ENCODE measurements at regions not wholly inside any gene's neighbourhood (a gene's known extent, or its start where the extent isn't known, plus 50 kb on each side); places are given as distances from the start of the nearest gene placed in this dataset.
A peak's percentile ranks its signal among the peaks of the same experiment; 100 is the strongest.
"Not testable (repeated sequence)": the region's sequence is repeated elsewhere in the genome, so short reads cannot be mapped to it uniquely, and the experiment has no call there.

DNA sequence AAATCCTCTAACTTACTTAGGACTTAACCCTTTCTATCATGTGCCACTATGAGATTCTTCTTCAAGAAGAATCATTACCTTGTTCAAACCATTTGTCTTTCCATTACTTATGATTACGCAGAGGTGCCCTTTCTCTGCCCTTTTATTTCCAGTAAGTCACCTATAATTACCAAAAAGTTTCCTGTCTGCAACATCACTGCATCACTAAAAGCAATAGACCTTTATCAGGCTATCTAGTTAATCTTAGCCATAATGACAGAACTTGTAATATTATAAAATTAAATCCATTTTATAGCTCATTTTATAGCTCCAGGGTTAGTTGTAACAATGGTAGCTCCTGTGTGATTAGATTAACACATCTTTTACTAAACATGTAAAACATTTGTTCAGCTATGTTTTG is 673.6 kb upstream of the PITX2 start:
- no peak for DNase-seq

DNA sequence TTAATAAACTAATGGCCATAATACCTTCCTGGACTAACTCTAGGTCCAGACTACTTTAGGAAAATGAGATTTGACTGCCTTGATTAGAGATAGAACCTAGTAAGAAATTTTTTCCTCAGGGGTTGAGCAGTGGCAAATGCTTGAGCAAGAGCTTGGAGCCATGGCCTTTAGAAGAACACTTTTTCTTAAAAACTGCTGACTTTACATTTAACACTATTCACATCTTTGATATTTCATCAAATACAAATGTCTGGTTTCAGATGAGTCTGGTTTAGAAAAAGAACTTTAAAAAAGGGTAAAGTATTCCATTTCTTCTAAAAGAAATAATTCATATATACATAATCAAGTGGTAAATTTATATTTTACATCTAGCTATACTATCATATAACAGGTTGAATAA is 680.9 kb upstream of the PITX2 start:
- no peak for DNase-seq

DNA sequence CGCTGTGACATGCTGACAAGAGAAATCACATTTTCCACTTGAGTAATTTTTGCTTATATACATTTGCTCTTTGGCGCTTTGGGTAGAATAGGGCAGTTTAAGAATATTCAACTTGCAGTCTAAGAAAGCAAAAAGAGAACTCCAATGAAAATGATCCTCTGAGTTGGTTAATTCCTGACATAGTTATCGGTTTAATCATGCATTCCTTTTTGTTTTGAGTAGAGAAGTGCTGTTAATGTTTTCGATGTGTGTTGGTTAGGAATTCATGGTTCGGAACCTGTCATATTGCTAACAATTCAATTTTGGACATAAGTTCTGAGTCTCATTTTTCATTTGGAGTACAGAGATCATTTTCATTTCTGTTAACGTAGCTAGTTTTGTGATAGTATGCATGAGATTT is 700.6 kb upstream of the PITX2 start:
- DNase-seq = no peak

DNA sequence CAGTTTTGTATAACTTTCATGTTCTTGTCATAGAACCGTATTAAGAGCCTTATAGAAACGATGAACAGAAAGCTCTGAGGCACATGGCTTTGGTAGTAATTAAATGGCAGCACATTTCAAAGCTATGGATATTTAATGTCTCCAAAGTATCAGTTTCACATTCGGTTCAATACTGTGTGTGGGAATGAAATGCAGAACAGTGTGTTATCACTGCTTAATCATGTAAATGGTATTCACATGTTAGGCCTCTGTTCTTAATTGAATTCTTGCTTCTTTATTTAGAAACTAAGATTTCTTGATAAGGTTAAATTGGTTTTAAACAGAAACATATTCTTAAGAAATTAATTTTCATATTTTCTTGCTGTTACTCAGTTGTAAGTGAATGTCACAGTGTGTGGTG is 701.0 kb upstream of the PITX2 start:
- DNase-seq = no peak

DNA sequence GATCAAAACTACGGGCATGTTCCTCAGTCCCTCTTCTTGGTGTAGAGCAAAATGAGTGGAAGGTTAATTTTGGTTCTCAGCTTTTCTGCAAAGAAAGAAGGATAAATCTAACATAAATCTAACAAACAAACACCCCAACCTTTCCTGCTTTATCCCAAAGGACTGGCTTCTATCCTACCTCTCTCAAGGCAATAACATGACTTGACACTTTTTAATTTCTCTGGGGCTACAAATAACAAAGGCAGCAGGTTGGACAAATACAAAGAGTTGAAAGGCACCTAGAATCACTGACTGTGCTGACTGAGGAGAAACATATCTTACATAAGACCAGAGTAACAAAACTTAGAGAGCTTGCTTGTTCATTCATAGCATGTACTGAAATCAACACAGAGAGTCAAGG is 703.6 kb upstream of the PITX2 start:
- no peak for DNase-seq

DNA sequence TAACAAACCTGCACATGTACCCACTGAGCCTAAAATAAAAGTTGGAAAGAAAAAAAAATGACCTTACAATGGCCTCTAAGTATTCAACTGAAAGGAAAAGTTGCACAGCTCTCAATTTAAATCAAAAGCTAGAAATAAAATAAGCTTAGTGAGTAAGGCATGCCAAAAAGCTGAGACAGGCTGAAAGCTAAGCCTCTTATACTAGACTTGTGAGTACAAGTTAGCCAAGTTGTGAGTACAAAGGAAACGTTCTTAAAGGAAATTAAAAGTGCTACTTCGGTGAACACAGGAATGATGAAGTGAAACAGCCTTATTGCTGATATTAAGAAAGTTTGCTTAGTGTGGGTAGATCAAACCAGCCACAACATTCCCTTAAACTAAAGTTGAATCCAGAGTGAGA is 707.9 kb upstream of the PITX2 start:
- no peak for DNase-seq

DNA sequence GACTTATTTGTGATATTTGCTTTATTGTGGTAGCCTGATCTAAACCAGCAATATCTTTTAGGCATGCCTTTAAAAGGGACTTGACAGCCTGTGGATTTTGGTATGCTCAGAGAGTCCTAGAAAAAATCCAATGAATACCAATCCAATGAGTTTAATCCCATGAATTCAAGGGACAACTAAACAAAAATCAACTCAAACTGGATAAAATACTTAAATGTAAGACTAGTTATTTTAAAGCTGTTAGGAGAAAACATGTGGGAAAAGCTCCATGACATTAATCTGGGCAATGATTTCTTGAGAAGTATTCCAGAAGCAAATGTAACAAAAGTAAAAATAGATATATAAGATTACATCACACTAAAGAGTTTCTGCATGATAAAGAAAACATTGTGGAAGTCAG is 711.5 kb upstream of the PITX2 start:
- no peak for DNase-seq

DNA sequence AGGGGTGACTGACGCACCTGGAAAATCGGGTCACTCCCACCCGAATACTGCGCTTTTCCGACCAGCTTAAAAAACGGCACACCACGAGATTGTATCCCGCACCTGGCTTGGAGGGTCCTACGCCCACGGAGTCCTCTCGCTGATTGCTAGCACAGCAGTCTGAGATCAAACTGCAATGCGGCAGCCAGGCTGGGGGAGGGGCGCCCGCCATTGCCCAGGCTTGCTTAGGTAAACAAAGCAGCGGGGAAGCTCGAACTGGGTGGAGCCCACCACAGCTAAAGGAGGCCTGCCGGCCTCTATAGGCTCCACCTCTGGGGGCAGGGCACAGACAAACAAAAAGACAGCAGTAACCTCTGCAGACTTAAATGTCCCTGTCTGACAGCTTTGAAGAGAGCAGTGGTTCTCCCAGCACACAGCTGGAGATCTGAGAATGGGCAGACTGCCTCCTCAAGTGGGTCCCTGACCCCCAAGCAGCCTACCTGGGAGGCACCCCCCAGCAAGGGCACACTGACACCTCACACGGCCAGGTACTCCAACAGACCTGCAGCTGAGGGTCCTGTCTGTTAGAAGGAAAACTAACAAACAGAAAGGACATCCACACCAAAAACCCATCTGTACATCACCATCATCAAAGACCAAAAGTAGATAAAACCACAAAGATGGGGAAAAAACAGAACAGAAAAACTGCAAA is 714.5 kb upstream of the PITX2 start:
- DNase-seq = not testable (repeated sequence)

DNA sequence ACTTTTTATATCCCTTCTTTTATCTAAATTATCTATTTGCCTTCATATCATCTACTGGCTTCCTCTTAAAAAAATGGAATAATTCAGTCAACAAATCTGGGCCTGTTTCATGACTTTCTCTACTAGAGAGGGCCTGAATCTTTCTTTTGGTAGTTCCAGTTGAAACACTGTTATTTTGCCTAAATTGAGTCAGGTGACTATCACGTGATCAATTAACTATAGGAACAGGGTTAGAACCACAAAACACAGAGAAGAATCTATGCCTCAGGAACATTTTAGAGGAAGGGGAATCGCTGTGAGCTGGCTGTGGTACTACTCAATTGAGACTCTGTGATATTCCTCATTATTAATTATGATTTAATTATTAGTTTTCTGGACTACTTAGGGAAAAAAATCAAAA is 736.7 kb upstream of the PITX2 start:
- no peak for DNase-seq

DNA sequence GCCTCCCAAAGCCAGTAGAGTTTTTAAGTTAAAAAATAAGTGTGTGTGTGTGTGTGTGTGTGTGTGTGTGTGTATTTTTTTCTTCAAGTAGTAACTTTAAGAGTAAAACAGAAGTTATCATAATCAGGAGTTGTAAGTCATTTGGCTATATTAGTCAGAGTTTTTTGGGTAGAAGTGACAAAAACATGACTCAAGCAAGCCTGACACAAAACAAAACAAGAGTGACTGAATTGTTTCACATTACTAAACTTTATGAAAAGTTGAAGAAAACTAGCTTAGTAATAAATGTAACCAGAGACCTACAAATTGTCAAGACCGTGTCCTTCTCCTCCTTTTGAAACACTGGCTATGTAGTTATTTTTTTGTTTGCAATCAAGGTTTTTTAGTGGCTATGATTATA is 738.0 kb upstream of the PITX2 start:
- DNase-seq = no peak

DNA sequence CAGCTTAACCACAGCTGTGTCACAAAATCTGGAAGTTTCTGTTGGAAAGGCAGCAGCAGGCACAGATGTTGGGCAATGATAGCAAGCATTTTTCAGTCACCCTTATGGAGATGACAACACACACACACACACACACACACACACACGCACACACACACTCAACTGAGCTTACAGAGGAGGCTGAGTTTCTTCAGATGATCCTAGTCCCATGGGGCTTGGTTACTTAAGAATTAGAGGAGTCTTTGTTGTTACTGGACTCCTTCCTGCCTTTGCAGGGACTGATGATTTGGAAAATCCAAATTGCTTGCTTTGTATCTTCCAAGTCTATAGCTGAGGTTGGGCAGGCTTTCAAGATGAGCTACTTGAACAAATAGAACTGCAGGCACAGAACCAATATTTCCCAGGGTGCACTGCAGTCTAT is 740.1 kb upstream of the PITX2 start:
- DNase-seq = no peak

DNA sequence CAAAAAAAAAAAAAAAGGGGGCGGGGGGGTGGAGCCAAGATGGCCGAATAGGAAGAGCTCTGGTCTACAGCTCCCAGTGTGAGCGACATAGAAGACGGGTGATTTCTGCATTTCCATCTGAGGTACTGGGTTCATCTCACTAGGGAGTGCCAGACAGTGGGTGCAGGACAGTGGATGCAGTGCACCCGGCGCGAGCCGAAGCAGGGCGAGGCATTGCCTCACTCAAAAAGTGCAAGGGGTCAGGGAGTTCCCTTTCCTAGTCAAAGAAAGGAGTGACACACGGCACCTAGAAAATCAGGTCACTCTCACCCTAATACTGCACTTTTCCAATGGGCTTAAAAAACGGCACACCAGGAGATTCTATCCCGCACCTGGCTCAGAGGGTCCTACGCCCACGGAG is 755.0 kb upstream of the PITX2 start:
- not testable (repeated sequence) for DNase-seq

DNA sequence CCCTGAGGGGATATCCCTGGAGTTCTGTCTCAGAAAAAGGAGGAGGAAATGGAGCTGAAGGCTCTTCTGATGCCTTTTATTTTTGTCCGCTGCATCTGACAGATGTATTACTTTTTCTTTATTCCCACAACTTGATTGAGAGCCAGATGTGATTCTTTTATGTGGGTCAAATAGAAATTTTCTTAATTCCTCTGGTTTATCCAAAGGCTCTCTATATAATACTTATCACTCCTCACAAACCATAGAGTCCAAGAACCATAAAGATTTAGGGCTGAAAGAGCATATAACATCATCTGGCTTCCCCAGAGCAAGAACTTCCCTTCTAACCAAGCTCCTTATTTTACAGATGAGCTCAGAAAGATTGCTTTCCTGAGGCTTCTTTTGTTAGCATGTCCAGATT is 756.7 kb upstream of the FAM241A start:
- DNase-seq = no peak

DNA sequence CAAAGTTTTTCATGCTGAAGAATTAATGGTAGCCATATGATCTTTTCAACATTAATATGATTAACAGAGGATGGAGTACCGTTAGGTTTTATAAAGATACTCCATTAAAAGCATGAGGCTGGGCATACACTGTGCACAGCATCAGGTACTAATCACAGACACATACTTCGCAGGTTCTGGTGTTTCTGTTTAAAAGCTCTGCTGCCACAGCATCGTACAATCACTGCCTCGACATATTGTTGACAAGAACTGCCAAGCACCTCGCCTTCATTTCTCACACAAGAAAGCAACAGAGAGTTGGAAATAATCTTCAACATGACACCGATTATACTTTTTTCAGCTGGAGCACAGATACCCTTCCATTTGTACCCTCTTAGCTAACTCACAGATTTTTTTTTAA is 753.4 kb upstream of the FAM241A start:
- DNase-seq = no peak

DNA sequence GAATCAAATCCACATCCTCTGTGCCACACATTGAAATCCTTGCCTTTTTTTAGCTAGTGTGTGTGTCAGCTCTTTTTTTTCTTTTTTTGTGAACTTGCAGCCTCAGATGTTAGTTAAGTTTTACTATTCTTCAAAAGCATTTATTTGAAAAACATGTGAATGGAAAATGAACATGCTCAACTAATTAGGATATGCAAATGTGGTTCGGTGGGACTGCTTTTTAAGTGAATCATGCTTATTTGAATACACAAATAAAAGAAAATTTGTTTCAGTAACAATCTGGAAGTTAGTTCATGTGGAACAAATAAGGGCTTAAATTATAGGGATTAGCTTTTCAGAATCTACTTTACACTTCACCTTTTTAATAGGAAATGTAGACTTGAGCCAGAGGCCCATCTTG is 751.5 kb upstream of the FAM241A start:
- no peak for DNase-seq

DNA sequence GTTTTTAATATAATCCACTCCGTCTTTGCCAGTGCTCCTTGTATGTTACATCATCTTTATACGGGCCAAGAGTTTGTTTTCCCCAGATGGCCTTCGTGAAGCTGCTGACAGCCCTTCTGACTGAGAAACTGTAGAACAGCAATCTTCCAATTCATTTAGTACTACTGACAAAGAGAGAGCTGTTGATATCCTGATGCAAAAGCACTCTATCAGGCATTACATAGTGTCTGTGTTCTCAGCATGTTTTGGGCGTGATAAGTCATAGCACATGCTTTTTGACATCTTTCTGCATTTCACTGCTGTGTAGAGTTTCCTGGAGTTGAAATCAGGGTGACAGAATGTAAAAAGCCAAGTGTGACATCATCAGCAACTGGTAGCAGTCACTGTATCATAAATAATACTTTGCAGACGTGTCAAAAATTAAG is 746.3 kb upstream of the FAM241A start:
- DNase-seq = no peak

DNA sequence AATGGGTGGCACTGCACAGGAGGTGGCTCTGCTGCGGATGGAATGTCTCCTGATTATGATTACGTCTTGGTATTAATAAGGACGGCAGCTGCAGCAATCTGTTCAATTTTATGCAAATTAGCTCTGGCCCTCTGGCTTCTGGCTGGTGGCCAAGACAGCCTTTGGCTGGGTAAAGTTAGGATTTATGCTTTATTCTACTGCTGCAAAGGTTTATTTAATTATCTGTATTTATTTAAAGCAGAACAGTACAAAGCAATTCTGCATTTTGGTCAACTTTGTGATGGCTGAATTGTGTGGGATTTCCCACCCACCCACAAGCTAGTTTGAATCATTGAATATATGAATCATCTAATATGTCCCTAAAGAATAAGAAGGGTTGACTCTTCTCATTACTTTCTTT is 745.6 kb upstream of the FAM241A start:
- DNase-seq = no peak

DNA sequence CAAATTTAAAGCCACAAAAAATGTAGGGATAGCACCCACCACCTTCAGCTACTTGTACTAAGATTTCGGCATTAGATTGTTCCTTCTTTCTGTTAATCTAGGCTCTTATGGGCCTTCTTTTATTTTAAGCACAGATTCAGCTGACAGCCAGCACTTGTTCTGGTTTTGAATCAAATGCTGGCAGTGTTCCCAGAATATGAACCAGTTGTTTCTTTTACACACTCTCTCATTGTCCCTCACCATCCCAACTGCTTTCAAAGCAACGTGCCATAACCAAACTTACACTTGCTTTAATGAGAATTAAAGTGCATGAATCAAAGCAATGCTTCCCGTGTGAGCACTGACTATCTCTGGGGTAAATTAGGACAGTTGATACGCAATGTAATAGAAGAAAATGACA is 744.5 kb upstream of the FAM241A start:
- DNase-seq = peak; percentile 41

DNA sequence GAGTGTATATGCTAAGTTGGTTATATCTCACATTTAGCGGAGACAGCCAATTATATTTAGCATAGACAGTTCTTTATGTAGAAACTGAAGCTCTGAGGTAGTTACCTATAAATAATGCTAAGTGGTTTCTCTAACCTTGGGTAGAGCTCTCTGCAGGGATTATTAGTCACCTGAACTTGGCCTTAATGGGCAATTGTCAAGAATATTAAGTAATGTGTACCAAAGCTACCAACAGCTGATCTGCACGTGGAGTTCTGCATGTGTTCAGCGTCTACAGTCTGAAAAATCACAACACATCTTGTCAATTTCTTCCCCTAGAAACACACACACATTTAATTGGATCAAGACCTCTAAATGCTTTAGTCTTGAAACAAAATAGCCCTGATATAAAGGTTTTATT is 740.6 kb upstream of the FAM241A start:
- no peak for DNase-seq

DNA sequence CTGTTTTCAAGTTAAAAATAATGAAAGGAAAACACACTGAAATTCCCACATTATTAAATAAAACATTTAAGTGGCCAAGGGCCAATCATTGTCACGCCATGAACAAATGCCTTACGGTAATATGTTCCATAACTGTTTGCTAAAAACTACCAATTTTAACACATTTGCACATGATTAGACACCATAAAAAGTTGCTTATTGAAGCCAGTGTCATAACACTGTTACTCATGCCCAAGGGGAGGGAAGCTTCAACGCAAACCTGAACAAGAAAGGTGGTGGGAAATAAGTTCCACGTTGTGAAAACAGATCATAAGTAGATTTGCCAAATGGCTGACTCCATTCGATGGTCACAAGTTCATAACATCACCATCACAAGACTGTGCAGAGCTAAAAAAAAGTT is 739.3 kb upstream of the FAM241A start:
- DNase-seq = no peak

DNA sequence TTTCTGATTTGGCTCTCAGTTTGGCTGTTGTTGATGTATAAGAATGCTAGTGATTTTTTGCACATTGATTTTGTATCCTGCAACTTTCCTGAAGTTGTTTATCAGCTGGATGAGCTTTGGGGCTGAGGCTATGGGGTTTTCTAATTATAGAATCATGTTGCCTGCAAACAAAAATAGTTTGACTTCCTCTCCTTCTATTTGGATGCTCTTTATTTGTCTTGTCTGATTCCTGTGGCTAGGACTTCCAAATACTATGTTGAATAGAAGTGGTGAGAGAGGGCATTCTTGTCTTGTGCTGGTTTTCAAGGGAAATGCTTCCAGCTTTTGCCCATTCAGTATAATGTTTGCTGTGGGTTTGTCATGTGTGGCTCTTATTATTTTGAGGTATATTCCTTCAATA is 734.7 kb upstream of the FAM241A start:
- no peak for DNase-seq

DNA sequence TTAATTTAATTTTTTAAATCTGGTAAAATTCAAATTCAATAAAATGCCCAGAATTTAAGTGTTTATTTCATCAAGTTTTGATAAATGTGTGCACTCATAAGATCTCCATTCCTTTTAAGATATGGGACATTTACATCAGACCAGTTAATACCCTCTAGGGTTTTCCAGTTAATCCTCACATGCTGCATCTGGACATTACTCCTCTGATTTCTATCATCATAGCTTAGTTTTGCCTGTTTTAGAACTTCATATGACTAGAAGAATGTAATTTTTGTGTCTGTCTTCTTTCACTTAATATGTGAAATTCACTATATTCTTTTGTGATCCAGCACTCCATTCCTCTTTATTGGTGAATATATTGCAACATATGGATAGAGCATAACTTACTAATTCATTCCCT is 727.7 kb upstream of the FAM241A start:
- no peak for DNase-seq

DNA sequence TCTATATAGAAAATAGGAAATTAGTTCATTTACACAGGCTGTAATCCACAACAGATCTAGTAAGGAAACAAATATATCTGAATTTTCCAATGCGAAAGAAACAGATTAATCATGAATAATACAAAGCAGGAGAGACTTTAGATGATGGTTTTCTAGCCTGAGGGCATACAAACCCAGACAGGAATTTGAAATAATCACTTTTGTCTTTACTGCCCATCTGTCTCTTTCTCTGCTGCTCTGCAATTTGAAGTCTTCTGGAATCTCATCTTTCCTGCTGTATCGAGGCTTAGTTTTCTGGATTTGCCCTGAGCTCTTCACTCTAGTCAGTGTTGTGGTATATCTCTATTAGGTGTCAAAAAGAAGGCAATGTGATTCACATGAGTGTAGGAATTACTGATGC is 711.8 kb upstream of the FAM241A start:
- no peak for DNase-seq

DNA sequence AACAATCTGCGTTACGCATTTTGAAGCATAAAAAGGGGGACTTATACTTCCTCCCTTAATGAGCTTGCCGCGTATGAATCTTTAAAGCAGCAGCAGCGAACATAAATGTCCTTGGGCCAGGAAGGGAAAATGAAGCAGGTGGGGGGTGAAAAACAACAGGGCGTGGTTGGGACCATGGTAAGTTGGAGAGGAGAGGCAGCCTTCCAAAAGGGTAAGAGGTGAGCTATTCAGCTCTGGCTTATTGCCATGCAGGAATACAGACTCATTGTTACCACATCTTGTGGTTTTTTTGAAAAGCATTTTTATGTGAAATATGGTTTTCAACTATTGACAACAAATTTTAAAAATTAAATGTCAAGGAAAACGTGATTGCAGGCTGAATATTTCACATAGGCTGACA is 710.7 kb upstream of the FAM241A start:
- DNase-seq = no peak

DNA sequence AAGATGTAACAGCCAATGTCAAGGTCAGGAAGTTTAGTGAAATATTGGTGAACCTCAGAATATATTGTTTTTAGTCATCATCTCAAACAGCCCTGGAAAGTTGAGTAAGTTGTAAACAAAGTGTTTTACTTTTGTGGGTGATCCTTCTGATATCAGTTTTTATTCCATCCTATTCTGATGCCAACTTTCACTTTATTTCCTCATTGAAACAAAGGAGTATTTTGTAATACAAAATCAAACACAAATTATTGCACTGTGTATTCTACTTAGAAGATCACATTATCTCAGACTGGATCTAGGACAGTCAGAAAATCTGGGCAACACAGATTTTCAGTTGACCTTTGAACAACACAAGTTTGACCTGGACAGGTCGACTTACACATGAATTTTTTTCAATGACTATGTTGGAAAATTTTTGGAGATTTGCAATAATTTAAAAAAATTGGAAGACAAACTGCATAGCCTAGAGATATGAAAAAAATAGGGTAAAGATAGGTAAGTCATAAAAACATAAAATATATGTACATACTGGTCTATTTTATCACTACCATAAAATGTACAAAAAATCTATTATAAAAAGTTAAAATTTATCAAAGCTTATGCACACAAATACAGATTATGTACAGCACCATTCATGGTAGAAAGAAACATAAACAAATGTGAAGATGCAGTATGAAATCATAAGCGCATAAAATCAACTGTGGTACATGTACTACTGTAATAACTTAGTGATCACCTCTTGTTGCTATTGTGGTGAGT is 709.1 kb upstream of the FAM241A start:
- DNase-seq = no peak
